ENCODE measurements at regions not wholly inside any gene's neighbourhood (a gene's known extent, or its start where the extent isn't known, plus 50 kb on each side); places are given as distances from the start of the nearest gene placed in this dataset.

- TF ChIP-seq TAF1 (IDR thresholded peaks at IDR 0.05; ENCODE audit: borderline replicate concordance, low read depth, low read length) = no peak
- TF ChIP-seq POLR2AphosphoS5 (IDR thresholded peaks at IDR 0.05; ENCODE audit: low read depth, low read length) = no peak
- TF ChIP-seq POLR2A (IDR thresholded peaks at IDR 0.05; ENCODE audit: low read depth, low read length) = no peak
These were observed 1172.6 kb upstream of the CELF2 start for GRCh38 chr10:9845075-9845474.
